Stimulated activated effector memory CD8-positive, alpha-beta T cell treated with anti-CD3 and anti-CD28 coated beads, Interleukin-12 subunit alpha, Interleukin-12 subunit beta, amount 100 ng/mL, for 72 hours (primary cell): ENCODE measurements at regions not wholly inside any gene's neighbourhood (a gene's known extent, or its start where the extent isn't known, plus 50 kb on each side); places are given as distances from the start of the nearest gene placed in this dataset.
"Not testable (repeated sequence)": the region's sequence is repeated elsewhere in the genome, so short reads cannot be mapped to it uniquely, and the experiment has no call there.

Experiments
- ATAC-seq: fragments of 150-1000 bp; cut with Tn5 transposase; 2 replicates; pipeline ENCODE4 v1.10.0; 2021
- DNase-seq, 2 donors: peaks; one replicate each; pipeline ENCODE4 v3.0.0; 2021 to 2022; ENCODE audit warnings: low spot score in 2 of 2
- H3K27ac Mint-ChIP-seq: one replicate; pipeline ENCODE4 v1.8.0; 2022; ENCODE audit warnings: mild to moderate bottlenecking, mixed read lengths
- H3K36me3 Mint-ChIP-seq: one replicate; pipeline ENCODE4 v1.8.0; 2022; ENCODE audit warnings: mild to moderate bottlenecking, mixed read lengths
- H3K4me1 Mint-ChIP-seq: one replicate; pipeline ENCODE4 v1.8.0; 2022; ENCODE audit warnings: mixed read lengths
- H3K4me3 Mint-ChIP-seq: one replicate; pipeline ENCODE4 v1.8.0; 2022; ENCODE audit warnings: mild to moderate bottlenecking, mixed read lengths
- H3K9me3 Mint-ChIP-seq: one replicate; pipeline ENCODE4 v1.8.0; 2022; ENCODE audit warnings: mixed read lengths

- no peak for ATAC-seq
- no peaks in the 10 kb centered on the region for H3K36me3 Mint-ChIP-seq
- no peak overlapping the region for H3K27ac Mint-ChIP-seq
These were observed 140.4 kb upstream of the MTPN start for GRCh38 chr7:136117539-136117938.

GRCh38 chr7:136116186-136116585 lies 139.0 kb upstream of the MTPN start:
- no peaks in the 10 kb centered on the region for H3K36me3 Mint-ChIP-seq
- peaks cover 28% of the 10 kb centered on the region for H3K4me1 Mint-ChIP-seq
- H3K9me3 Mint-ChIP-seq: no peaks in the 10 kb centered on the region
- no peak overlapping the region for H3K27ac Mint-ChIP-seq
- DNase-seq (no peak), ATAC-seq (no peak)
- no peak overlapping the region for H3K4me3 Mint-ChIP-seq

More at GRCh38 chr7:136117539-136117938, 140.4 kb upstream of the MTPN start:
- no peak overlapping the region for H3K4me3 Mint-ChIP-seq
- no peaks in the 10 kb centered on the region for H3K9me3 Mint-ChIP-seq
- peaks cover 22% of the 10 kb centered on the region for H3K4me1 Mint-ChIP-seq
- DNase-seq: no peak

- no peaks in the 10 kb centered on the region for H3K36me3 Mint-ChIP-seq
- no peak overlapping the region for H3K4me3 Mint-ChIP-seq
- no peaks in the 10 kb centered on the region for H3K9me3 Mint-ChIP-seq
- no peak overlapping the region for H3K27ac Mint-ChIP-seq
- peaks cover 28% of the 10 kb centered on the region for H3K4me1 Mint-ChIP-seq
- DNase-seq (peak; percentile 42 to 78), ATAC-seq (peak; percentile 86)
These were observed 138.0 kb upstream of the MTPN start for GRCh38 chr7:136114966-136115762.

- DNase-seq, H3K4me3 Mint-ChIP-seq, ATAC-seq, H3K27ac Mint-ChIP-seq, H3K9me3 Mint-ChIP-seq, H3K36me3 Mint-ChIP-seq: not testable (repeated sequence)
- peaks cover 28% of the 10 kb centered on the region for H3K4me1 Mint-ChIP-seq
These were observed 137.3 kb upstream of the MTPN start for GRCh38 chr7:136114467-136114866.

GRCh38 chr7:136109037-136109436 lies 131.9 kb upstream of the MTPN start:
- Mint-ChIP-seq H3K4me1 (peaks cover 21% of the 10 kb centered on the region), H3K9me3 (peaks cover 13% of the 10 kb centered on the region)
- ATAC-seq, H3K27ac Mint-ChIP-seq, DNase-seq, H3K4me3 Mint-ChIP-seq, H3K36me3 Mint-ChIP-seq: not testable (repeated sequence)

GRCh38 chr7:136105191-136105590 lies 128.0 kb upstream of the MTPN start:
- peaks cover 13% of the 10 kb centered on the region for H3K9me3 Mint-ChIP-seq
- no peaks in the 10 kb centered on the region for H3K36me3 Mint-ChIP-seq
- peaks cover 8% of the 10 kb centered on the region for H3K4me1 Mint-ChIP-seq
- DNase-seq: no peak
- no peak for ATAC-seq
- no peak overlapping the region for H3K27ac Mint-ChIP-seq
- no peak overlapping the region for H3K4me3 Mint-ChIP-seq

- peak; percentile 71 for ATAC-seq
- H3K4me3 Mint-ChIP-seq: no peak overlapping the region
- H3K9me3 Mint-ChIP-seq: peaks cover 13% of the 10 kb centered on the region
- DNase-seq: no peak
- no peak overlapping the region for H3K27ac Mint-ChIP-seq
- no peaks in the 10 kb centered on the region for H3K36me3 Mint-ChIP-seq
- peaks cover 8% of the 10 kb centered on the region for H3K4me1 Mint-ChIP-seq
These were observed 127.1 kb upstream of the MTPN start for GRCh38 chr7:136104269-136104603.

GRCh38 chr7:136103545-136104268 lies 126.5 kb upstream of the MTPN start:
- Mint-ChIP-seq H3K4me3 (no peak overlapping the region), H3K4me1 (peaks cover 8% of the 10 kb centered on the region), H3K9me3 (peaks cover 13% of the 10 kb centered on the region), H3K27ac (no peak overlapping the region), H3K36me3 (no peaks in the 10 kb centered on the region)
- DNase-seq (no peak), ATAC-seq (no peak)

- ATAC-seq: peak; percentile 44
- H3K4me1 Mint-ChIP-seq: peaks cover 8% of the 10 kb centered on the region
- peaks cover 6% of the 10 kb centered on the region for H3K9me3 Mint-ChIP-seq
- H3K36me3 Mint-ChIP-seq: no peaks in the 10 kb centered on the region
- no peak for DNase-seq
- H3K27ac Mint-ChIP-seq: no peak overlapping the region
- H3K4me3 Mint-ChIP-seq: no peak overlapping the region
These were observed 125.7 kb upstream of the MTPN start for GRCh38 chr7:136102881-136103280.

- H3K36me3 Mint-ChIP-seq, ATAC-seq, DNase-seq, H3K9me3 Mint-ChIP-seq, H3K27ac Mint-ChIP-seq, H3K4me3 Mint-ChIP-seq, H3K4me1 Mint-ChIP-seq: not testable (repeated sequence)
These were observed 115.6 kb upstream of the MTPN start for GRCh38 chr7:136092714-136093113.

GRCh38 chr7:136087881-136088280 lies 110.7 kb upstream of the MTPN start:
- H3K9me3 Mint-ChIP-seq: peaks cover 2% of the 10 kb centered on the region
- no peak overlapping the region for H3K4me3 Mint-ChIP-seq
- H3K27ac Mint-ChIP-seq: no peak overlapping the region
- DNase-seq (no peak), ATAC-seq (no peak)
- H3K4me1 Mint-ChIP-seq: peaks cover 8% of the 10 kb centered on the region
- H3K36me3 Mint-ChIP-seq: no peaks in the 10 kb centered on the region

- DNase-seq (no peak), ATAC-seq (peak; percentile 95)
- H3K36me3 Mint-ChIP-seq: no peaks in the 10 kb centered on the region
- H3K4me3 Mint-ChIP-seq: peak overlapping the region; percentile 49
- H3K9me3 Mint-ChIP-seq: peaks cover 2% of the 10 kb centered on the region
- H3K4me1 Mint-ChIP-seq: peaks cover 8% of the 10 kb centered on the region
- peak overlapping the region; percentile 27 for H3K27ac Mint-ChIP-seq
These were observed 109.6 kb upstream of the MTPN start for GRCh38 chr7:136086712-136087111.

GRCh38 chr7:136079934-136080333 lies 102.8 kb upstream of the MTPN start:
- Mint-ChIP-seq H3K27ac (no peak overlapping the region), H3K9me3 (no peaks in the 10 kb centered on the region)

GRCh38 chr7:136079478-136079892 lies 102.3 kb upstream of the MTPN start:
- Mint-ChIP-seq H3K9me3 (no peaks in the 10 kb centered on the region), H3K27ac (no peak overlapping the region), H3K36me3 (no peaks in the 10 kb centered on the region), H3K4me3 (no peak overlapping the region), H3K4me1 (no peaks in the 10 kb centered on the region)
- no peak for DNase-seq
- no peak for ATAC-seq

More at GRCh38 chr7:136079934-136080333, 102.8 kb upstream of the MTPN start:
- ATAC-seq (no peak), DNase-seq (no peak)
- H3K4me3 Mint-ChIP-seq: no peak overlapping the region
- no peaks in the 10 kb centered on the region for H3K4me1 Mint-ChIP-seq
- no peaks in the 10 kb centered on the region for H3K36me3 Mint-ChIP-seq

GRCh38 chr7:136079066-136079465 lies 101.9 kb upstream of the MTPN start:
- no peak overlapping the region for H3K4me3 Mint-ChIP-seq
- no peak overlapping the region for H3K27ac Mint-ChIP-seq
- no peaks in the 10 kb centered on the region for H3K9me3 Mint-ChIP-seq
- H3K36me3 Mint-ChIP-seq: no peaks in the 10 kb centered on the region
- H3K4me1 Mint-ChIP-seq: no peaks in the 10 kb centered on the region
- ATAC-seq: no peak
- no peak for DNase-seq

GRCh38 chr7:136078630-136079029 lies 101.5 kb upstream of the MTPN start:
- no peak overlapping the region for H3K27ac Mint-ChIP-seq
- H3K9me3 Mint-ChIP-seq: no peaks in the 10 kb centered on the region
- ATAC-seq (no peak), DNase-seq (no peak)
- no peaks in the 10 kb centered on the region for H3K4me1 Mint-ChIP-seq
- H3K4me3 Mint-ChIP-seq: no peak overlapping the region
- no peaks in the 10 kb centered on the region for H3K36me3 Mint-ChIP-seq
